Astrocyte (in vitro differentiated cells and primary cell): ENCODE measurements at regions not wholly inside any gene's neighbourhood (a gene's known extent, or its start where the extent isn't known, plus 50 kb on each side); places are given as distances from the start of the nearest gene placed in this dataset.
"Not testable (repeated sequence)": the region's sequence is repeated elsewhere in the genome, so short reads cannot be mapped to it uniquely, and the experiment has no call there.

Experiments used
- DNase-seq: peaks from one replicate; pipeline ENCODE4 v3.0.0-alpha.2; 2010; ENCODE audit warnings: low read depth
- FAIRE-seq: peaks from 2 replicates; lab custom pipeline; 2011; peaks lifted over from hg19 to GRCh38; lab: Jason Lieb, UNC
- H2AFZ ChIP-seq: 2 replicates; pipeline ENCODE4 v1.6.0; 2012; ENCODE audit warnings: low read depth, low read length, inconsistent platforms
- H3K27ac ChIP-seq: 2 replicates; pipeline ENCODE4 v1.5.1; 2011; ENCODE audit warnings: low read depth, low read length, inconsistent platforms
- H3K27me3 ChIP-seq: 2 replicates; pipeline ENCODE4 v1.6.0; 2011; ENCODE audit warnings: low read length, inconsistent platforms; ENCODE audit not compliant: insufficient read depth
- H3K36me3 ChIP-seq: 2 replicates; pipeline ENCODE4 v1.5.1; 2011; ENCODE audit warnings: low read length, inconsistent platforms; ENCODE audit not compliant: insufficient read depth
- H3K4me1 ChIP-seq: 2 replicates; pipeline ENCODE4 v1.5.1; 2011; ENCODE audit warnings: low read length, inconsistent platforms; ENCODE audit not compliant: insufficient read depth
- H3K4me2 ChIP-seq: 2 replicates; pipeline ENCODE4 v1.6.0; 2012; ENCODE audit warnings: low read length, inconsistent platforms
- H3K4me3 ChIP-seq: 2 replicates; pipeline ENCODE4 v1.5.1; 2011; ENCODE audit warnings: low read depth, mild to moderate bottlenecking, low read length, inconsistent platforms; ENCODE audit not compliant: insufficient read depth
- H3K79me2 ChIP-seq: 2 replicates; pipeline ENCODE4 v1.6.0; 2012; ENCODE audit warnings: mild to moderate bottlenecking, low read length, inconsistent platforms; ENCODE audit not compliant: insufficient read depth
- H3K9ac ChIP-seq: 2 replicates; pipeline ENCODE4 v1.6.0; 2012; ENCODE audit warnings: mild to moderate bottlenecking, low read length, inconsistent platforms
- H3K9me3 ChIP-seq: 2 replicates; pipeline ENCODE4 v1.5.1; 2012; ENCODE audit warnings: low read depth, mild to moderate bottlenecking, low read length, inconsistent platforms; ENCODE audit not compliant: insufficient read depth
- H4K20me1 ChIP-seq: 2 replicates; pipeline ENCODE4 v1.6.0; 2012; ENCODE audit warnings: low read length, inconsistent platforms; ENCODE audit not compliant: insufficient read depth
- H3K27ac Mint-ChIP-seq: one replicate; pipeline ENCODE4 v1.8.0; 2021; ENCODE audit warnings: mild to moderate bottlenecking, mixed read lengths; ENCODE audit not compliant: unreplicated experiment
- H3K27me3 Mint-ChIP-seq: one replicate; pipeline ENCODE4 v1.8.0; 2021; ENCODE audit warnings: low read depth, mixed read lengths; ENCODE audit not compliant: unreplicated experiment
- H3K36me3 Mint-ChIP-seq: one replicate; pipeline ENCODE4 v1.8.0; 2021; ENCODE audit warnings: low read depth, mixed read lengths; ENCODE audit not compliant: unreplicated experiment
- H3K4me1 Mint-ChIP-seq: one replicate; pipeline ENCODE4 v1.8.0; 2021; ENCODE audit warnings: low read depth, mixed read lengths; ENCODE audit not compliant: unreplicated experiment
- H3K4me3 Mint-ChIP-seq: one replicate; pipeline ENCODE4 v1.8.0; 2021; ENCODE audit warnings: mild to moderate bottlenecking, moderate library complexity, mixed read lengths; ENCODE audit not compliant: unreplicated experiment
- H3K9me3 Mint-ChIP-seq: one replicate; pipeline ENCODE4 v1.8.0; 2021; ENCODE audit warnings: mild to moderate bottlenecking, mixed read lengths; ENCODE audit not compliant: unreplicated experiment
- EZH2 ChIP-seq: IDR thresholded peaks from 2 replicates; pipeline ENCODE4 v1.6.1; 2012; ENCODE audit warnings: mild to moderate bottlenecking, low read length, inconsistent platforms; ENCODE audit not compliant: insufficient read depth
- TF ChIP-seq, protein P1 (sequence below): IDR thresholded peaks from 2 replicates; pipeline ENCODE4 v1.5.1; 2011; ENCODE audit warnings: low read depth, mild to moderate bottlenecking, inconsistent platforms, low read length, moderate library complexity; ENCODE audit not compliant: insufficient read depth

DNA sequence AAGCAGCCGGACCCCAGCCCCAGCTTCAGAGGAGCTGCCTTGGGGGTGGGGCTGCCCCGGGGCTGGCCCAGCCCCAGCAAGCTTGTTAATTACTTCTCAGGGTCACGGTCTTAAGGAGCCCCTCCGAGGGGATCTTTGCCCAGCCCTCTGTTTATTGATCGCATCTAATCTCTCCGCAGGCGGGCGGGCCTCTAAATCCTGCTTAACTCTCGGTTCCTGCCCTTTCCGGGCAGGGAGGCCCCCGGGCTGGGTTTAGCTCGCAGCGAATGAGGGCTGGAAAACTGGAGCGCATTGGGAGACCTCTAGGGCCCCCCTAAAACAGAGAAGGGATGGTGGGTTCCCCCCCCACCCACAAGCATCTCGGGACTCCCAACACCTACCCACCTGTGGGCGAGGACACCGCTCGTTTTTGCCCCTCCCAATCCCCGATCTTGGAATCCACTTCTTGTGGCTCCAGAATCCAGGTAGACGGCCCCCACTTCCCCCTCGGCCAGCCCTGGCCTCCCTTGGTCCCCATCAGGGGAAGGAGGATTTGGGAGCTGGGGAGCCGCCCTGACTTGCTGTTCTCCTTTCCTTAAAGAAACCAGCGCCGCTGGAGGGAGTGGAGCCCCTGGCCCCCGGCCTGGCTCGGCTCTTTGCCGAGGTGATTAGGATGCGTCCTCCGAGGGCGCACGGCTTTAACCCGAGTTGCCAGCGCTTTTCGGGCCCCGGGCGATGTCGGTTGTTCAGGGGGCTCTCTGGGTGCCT is 59.5 kb upstream of the ADGRL1 start:
- Mint-ChIP-seq H3K36me3 (no peaks in the 10 kb centered on the region), H3K27me3 (peaks cover 36% of the 10 kb centered on the region), H3K27ac (no peak overlapping the region), H3K4me3 (no peak overlapping the region), H3K4me1 (no peaks in the 10 kb centered on the region), H3K9me3 (peaks cover 3% of the 10 kb centered on the region)
- Histone ChIP-seq H3K9ac (no peak overlapping the region), H3K27ac (no peak overlapping the region), H3K79me2 (no peaks in the 10 kb centered on the region), H3K27me3 (peaks cover 24% of the 10 kb centered on the region), H3K4me2 (peak overlapping the region; percentile 9), H3K36me3 (no peaks in the 10 kb centered on the region), H3K4me1 (no peaks in the 10 kb centered on the region), H3K9me3 (no peaks in the 10 kb centered on the region), H3K4me3 (no peak overlapping the region), H2AFZ (no peak overlapping the region), H4K20me1 (no peaks in the 10 kb centered on the region)
- DNase-seq (no peak), FAIRE-seq (no peak)
- TF ChIP-seq, protein P1, sequence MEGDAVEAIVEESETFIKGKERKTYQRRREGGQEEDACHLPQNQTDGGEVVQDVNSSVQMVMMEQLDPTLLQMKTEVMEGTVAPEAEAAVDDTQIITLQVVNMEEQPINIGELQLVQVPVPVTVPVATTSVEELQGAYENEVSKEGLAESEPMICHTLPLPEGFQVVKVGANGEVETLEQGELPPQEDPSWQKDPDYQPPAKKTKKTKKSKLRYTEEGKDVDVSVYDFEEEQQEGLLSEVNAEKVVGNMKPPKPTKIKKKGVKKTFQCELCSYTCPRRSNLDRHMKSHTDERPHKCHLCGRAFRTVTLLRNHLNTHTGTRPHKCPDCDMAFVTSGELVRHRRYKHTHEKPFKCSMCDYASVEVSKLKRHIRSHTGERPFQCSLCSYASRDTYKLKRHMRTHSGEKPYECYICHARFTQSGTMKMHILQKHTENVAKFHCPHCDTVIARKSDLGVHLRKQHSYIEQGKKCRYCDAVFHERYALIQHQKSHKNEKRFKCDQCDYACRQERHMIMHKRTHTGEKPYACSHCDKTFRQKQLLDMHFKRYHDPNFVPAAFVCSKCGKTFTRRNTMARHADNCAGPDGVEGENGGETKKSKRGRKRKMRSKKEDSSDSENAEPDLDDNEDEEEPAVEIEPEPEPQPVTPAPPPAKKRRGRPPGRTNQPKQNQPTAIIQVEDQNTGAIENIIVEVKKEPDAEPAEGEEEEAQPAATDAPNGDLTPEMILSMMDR: no peak
- peak; percentile 52 for TF ChIP-seq EZH2

DNA sequence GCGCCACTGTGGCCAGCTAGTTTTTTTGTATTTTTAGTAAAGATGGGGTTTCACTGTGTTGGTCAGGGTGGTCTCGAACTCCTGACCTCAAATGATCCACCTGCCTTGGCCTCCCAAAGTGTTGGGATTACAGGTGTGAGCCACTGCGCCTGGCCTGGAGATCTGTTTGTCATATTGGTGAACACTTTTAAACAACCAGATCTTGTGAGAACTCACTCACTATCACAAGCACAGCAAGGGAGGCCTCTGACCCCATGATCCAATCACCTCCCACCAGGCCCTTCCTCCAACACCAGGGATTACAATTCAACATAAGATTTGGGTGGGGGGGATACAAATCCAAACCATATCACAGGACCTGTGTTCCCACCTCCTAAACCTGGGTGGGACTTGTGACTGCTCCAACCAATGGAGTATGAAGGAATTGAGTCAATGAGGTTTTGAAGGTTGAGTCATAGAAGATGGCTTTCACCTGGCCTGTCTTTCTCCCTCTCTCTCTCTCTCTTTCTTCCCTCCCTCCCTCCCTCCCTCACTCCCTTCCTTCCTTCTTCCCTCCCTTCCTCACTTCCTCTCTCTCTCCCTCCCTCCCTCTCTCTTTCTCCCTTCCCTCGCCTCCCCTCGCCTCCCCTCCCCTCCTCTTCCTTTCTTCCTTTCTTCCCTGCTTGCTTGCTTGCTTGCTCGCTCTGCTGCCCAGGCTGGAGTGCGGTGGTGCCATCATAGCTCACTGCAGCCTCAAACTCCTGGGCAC is 50.1 kb upstream of the ADGRL1 start:
- not testable (repeated sequence) for H4K20me1 ChIP-seq, H3K36me3 Mint-ChIP-seq, H3K27me3 ChIP-seq, H3K9ac ChIP-seq, H3K9me3 ChIP-seq, H3K4me2 ChIP-seq, H3K79me2 ChIP-seq, DNase-seq, H3K9me3 Mint-ChIP-seq, H3K27ac Mint-ChIP-seq, H3K4me1 ChIP-seq, H3K4me3 ChIP-seq, H3K4me3 Mint-ChIP-seq, FAIRE-seq, H3K36me3 ChIP-seq, H2AFZ ChIP-seq, H3K27ac ChIP-seq, H3K4me1 Mint-ChIP-seq
- H3K27me3 Mint-ChIP-seq: peaks cover 15% of the 10 kb centered on the region
